NCI-H1436 (cell line): ENCODE measurements at regions not wholly inside any gene's neighbourhood (a gene's known extent, or its start where the extent isn't known, plus 50 kb on each side); places are given as distances from the start of the nearest gene placed in this dataset.
"Not testable (repeated sequence)": the region's sequence is repeated elsewhere in the genome, so short reads cannot be mapped to it uniquely, and the experiment has no call there.

Source experiments
- DNase-seq: peaks from one replicate; lab custom pipeline; 2025; lab: John Stamatoyannopoulos, UW

DNA sequence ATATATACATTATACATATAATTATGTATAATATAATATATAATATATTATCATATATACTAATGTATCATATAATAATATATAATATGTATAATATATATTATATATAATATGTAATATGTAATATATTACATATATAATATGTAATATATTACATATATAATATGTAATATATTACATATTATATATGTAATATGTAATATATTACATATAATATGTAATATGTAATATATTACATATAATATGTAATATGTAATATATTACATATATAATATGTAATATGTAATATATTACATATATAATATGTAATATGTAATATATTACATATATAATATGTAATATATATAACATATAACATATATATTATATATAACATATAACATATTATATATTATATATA is 1020.9 kb downstream of the KCNMA1 start:
- DNase-seq = not testable (repeated sequence)

DNA sequence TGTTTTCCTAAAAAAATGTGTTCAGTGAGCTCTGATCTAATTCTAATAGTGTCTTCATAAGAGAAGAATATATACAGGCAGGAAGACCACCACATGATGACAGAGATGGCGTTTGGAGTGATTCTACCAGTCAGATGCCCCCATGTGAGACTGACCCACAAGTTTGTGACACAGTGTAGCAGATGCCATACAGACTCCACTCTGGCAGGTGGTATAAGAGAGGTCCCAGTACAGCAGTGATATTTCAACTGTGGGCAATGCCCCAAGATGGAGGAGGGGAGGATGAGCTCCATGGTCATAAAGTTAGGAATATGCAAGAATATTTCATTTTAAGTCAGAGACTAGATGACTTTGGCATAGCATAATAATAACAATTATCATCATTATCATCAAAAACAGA is 1022.6 kb downstream of the KCNMA1 start:
- no peak for DNase-seq
